ENCODE measurements at regions not wholly inside any gene's neighbourhood (a gene's known extent, or its start where the extent isn't known, plus 50 kb on each side); places are given as distances from the start of the nearest gene placed in this dataset.

GRCh38 chr13:73997964-73998363 is 136.2 kb downstream of the KLF12 start:
- no peak overlapping the region for H3K27ac ChIP-seq (ENCODE audit: low read length)
- ChIA-PET POLR2A (no interaction called here), CTCF (no interaction called here)
- TF ChIP-seq CTCF (IDR thresholded peaks at IDR 0.05) (no peak), REST (IDR thresholded peaks at IDR 0.05; ENCODE audit: insufficient read depth in 1 of 2, low read depth in 2 of 2, low read length in 1 of 2) (no peak), SIN3A (IDR thresholded peaks at IDR 0.05; ENCODE audit: borderline replicate concordance, insufficient read depth, low read depth, low read length) (no peak), POLR2AphosphoS5 (IDR thresholded peaks at IDR 0.05; ENCODE audit: low read depth, low read length) (no peak), TCF7L2 (IDR thresholded peaks at IDR 0.05; ENCODE audit: low read depth, low read length) (no peak)
- no peaks in the 10 kb centered on the region for H3K9me3 ChIP-seq (ENCODE audit: control insufficient read depth, insufficient read depth, low read depth, low read length)
- no peaks in the 10 kb centered on the region for H3K27me3 ChIP-seq (ENCODE audit: control insufficient read depth, insufficient read depth, low read length)
- no peak for ATAC-seq
- no peak for DNase-seq (ENCODE audit: low read depth, low spot score)
- in situ Hi-C loops (cut with HindIII; ENCODE audit: low pct_unique_long_range_greater_than_20kb, low sequenced_read_pairs) (no loop called here), intact Hi-C loops (cut with micrococcal nuclease; ENCODE audit: unreplicated experiment) (no loop called here)
- H3K4me3 ChIP-seq (ENCODE audit: low read depth in 2 of 2, low read length in 2 of 2), result no peak overlapping the region
- no peaks in the 10 kb centered on the region for H3K36me3 ChIP-seq (ENCODE audit: control insufficient read depth, insufficient read depth, low read length)
- H3K4me1 ChIP-seq (ENCODE audit: control insufficient read depth, insufficient read depth, low read length), result no peaks in the 10 kb centered on the region
- BruUV-seq (replicated peaks), result no TSS peak

GRCh38 chr13:73996569-73996968 is 137.6 kb downstream of the KLF12 start:
- Histone ChIP-seq H3K36me3 (ENCODE audit: control insufficient read depth, insufficient read depth, low read length) (no peaks in the 10 kb centered on the region), H3K9me3 (ENCODE audit: control insufficient read depth, insufficient read depth, low read depth, low read length) (no peaks in the 10 kb centered on the region), H3K4me1 (ENCODE audit: control insufficient read depth, insufficient read depth, low read length) (no peaks in the 10 kb centered on the region), H3K27me3 (ENCODE audit: control insufficient read depth, insufficient read depth, low read length) (no peaks in the 10 kb centered on the region), H3K27ac (ENCODE audit: low read length) (no peak overlapping the region), H3K4me3 (ENCODE audit: low read depth in 2 of 2, low read length in 2 of 2) (no peak overlapping the region)
- intact Hi-C loops (cut with micrococcal nuclease; ENCODE audit: unreplicated experiment) (no loop called here), in situ Hi-C loops (cut with HindIII; ENCODE audit: low pct_unique_long_range_greater_than_20kb, low sequenced_read_pairs) (no loop called here)
- DNase-seq (ENCODE audit: low read depth, low spot score), result no peak
- POLR2A ChIA-PET, result no interaction called here
- TF ChIP-seq SIN3A (IDR thresholded peaks at IDR 0.05; ENCODE audit: borderline replicate concordance, insufficient read depth, low read depth, low read length) (no peak), REST (IDR thresholded peaks at IDR 0.05; ENCODE audit: insufficient read depth in 1 of 2, low read depth in 2 of 2, low read length in 1 of 2) (no peak), TCF7L2 (IDR thresholded peaks at IDR 0.05; ENCODE audit: low read depth, low read length) (no peak), CTCF (IDR thresholded peaks at IDR 0.05) (no peak), POLR2AphosphoS5 (IDR thresholded peaks at IDR 0.05; ENCODE audit: low read depth, low read length) (no peak)
- no TSS peak for BruUV-seq (replicated peaks)
- ATAC-seq, result no peak
- CTCF ChIA-PET, result no interaction called here
